ENCODE measurements at regions not wholly inside any gene's neighbourhood (a gene's known extent, or its start where the extent isn't known, plus 50 kb on each side); places are given as distances from the start of the nearest gene placed in this dataset.

GRCh38 chr1:115409094-115410015 lies 71.3 kb upstream of the NGF start:
- Histone ChIP-seq H3K4me3 (no peak overlapping the region), H3K27me3 (no peaks in the 10 kb centered on the region), H3K36me3 (no peaks in the 10 kb centered on the region), H3K4me1 (ENCODE audit: insufficient read depth) (peaks cover 8% of the 10 kb centered on the region), H3K9me3 (no peaks in the 10 kb centered on the region), H3K27ac (peak overlapping the region in 1 of 2 donors; percentile 28)
- 12 to 30% (median 16%) methylated on average over 7 of the region's 7 CpGs for WGBS, 3 donors
- intact Hi-C loops (cut with DNase I), result no loop called here
- peak in 1 of 5 donors; percentile 44 for DNase-seq
- TF ChIP-seq EP300 (IDR thresholded peaks at IDR 0.05) (no peak), POLR2A (IDR thresholded peaks at IDR 0.05) (no peak), CTCF (IDR thresholded peaks at IDR 0.05) (no peak)

GRCh38 chr1:115408533-115408932 lies 70.5 kb upstream of the NGF start:
- WGBS, 3 donors, result 11 to 50% (median 28%) methylated on average over 1 of the region's 1 CpG
- TF ChIP-seq EP300 (IDR thresholded peaks at IDR 0.05) (no peak), POLR2A (IDR thresholded peaks at IDR 0.05) (no peak), CTCF (IDR thresholded peaks at IDR 0.05) (no peak)
- no peak overlapping the region for H3K4me3 ChIP-seq
- no peak for DNase-seq
- no peaks in the 10 kb centered on the region for H3K9me3 ChIP-seq
- no peaks in the 10 kb centered on the region for H3K27me3 ChIP-seq
- no peaks in the 10 kb centered on the region for H3K36me3 ChIP-seq
- H3K27ac ChIP-seq, result peak overlapping the region in 1 of 2 donors; percentile 28
- H3K4me1 ChIP-seq (ENCODE audit: insufficient read depth), result peaks cover 8% of the 10 kb centered on the region
- intact Hi-C loops (cut with DNase I), result no loop called here

- Histone ChIP-seq H3K9me3 (no peaks in the 10 kb centered on the region), H3K27me3 (no peaks in the 10 kb centered on the region), H3K36me3 (no peaks in the 10 kb centered on the region), H3K27ac (no peak overlapping the region), H3K4me3 (no peak overlapping the region), H3K4me1 (ENCODE audit: insufficient read depth) (peaks cover 11% of the 10 kb centered on the region)
- intact Hi-C loops (cut with DNase I), result no loop called here
- DNase-seq, result no peak
- TF ChIP-seq POLR2A (IDR thresholded peaks at IDR 0.05), result no peak
- no peak for TF ChIP-seq EP300 (IDR thresholded peaks at IDR 0.05)
- TF ChIP-seq CTCF (IDR thresholded peaks at IDR 0.05), result no peak
- 83 to 91% (median 90%) methylated on average over 2 of the region's 2 CpGs for WGBS, 3 donors
These were observed 66.9 kb upstream of the NGF start for GRCh38 chr1:115404911-115405310.

GRCh38 chr1:115402753-115403184 lies 64.7 kb upstream of the NGF start:
- Histone ChIP-seq H3K27me3 (no peaks in the 10 kb centered on the region), H3K4me3 (no peak overlapping the region), H3K9me3 (no peaks in the 10 kb centered on the region), H3K4me1 (ENCODE audit: insufficient read depth) (peaks cover 3% of the 10 kb centered on the region), H3K27ac (no peak overlapping the region), H3K36me3 (no peaks in the 10 kb centered on the region)
- intact Hi-C loops (cut with DNase I), result no loop called here
- 55 to 59% (median 56%) methylated on average over 2 of the region's 2 CpGs for WGBS, 3 donors
- DNase-seq, result no peak
- TF ChIP-seq POLR2A (IDR thresholded peaks at IDR 0.05) (no peak), EP300 (IDR thresholded peaks at IDR 0.05) (no peak), CTCF (IDR thresholded peaks at IDR 0.05) (no peak)
